ENCODE measurements at regions not wholly inside any gene's neighbourhood (a gene's known extent, or its start where the extent isn't known, plus 50 kb on each side); places are given as distances from the start of the nearest gene placed in this dataset.

- DNase-seq (ENCODE audit: low read depth in 4 of 4, low spot score in 3 of 4), result no peak
These were observed 69.0 kb upstream of the ZSWIM6 start for GRCh38 chr5:61263072-61263471.

- DNase-seq (ENCODE audit: low read depth in 4 of 4, low spot score in 3 of 4), result no peak
These were observed 68.3 kb upstream of the ZSWIM6 start for GRCh38 chr5:61263561-61264272.

GRCh38 chr5:61264273-61264661 is 67.8 kb upstream of the ZSWIM6 start:
- DNase-seq (ENCODE audit: low read depth in 4 of 4, low spot score in 3 of 4), result no peak

GRCh38 chr5:61267116-61267515 is 64.9 kb upstream of the ZSWIM6 start:
- DNase-seq (ENCODE audit: low read depth in 4 of 4, low spot score in 3 of 4), result no peak

- no peak for DNase-seq (ENCODE audit: low read depth in 4 of 4, low spot score in 3 of 4)
These were observed 63.2 kb upstream of the ZSWIM6 start for GRCh38 chr5:61268871-61269270.

GRCh38 chr5:61270510-61271165 is 61.4 kb upstream of the ZSWIM6 start:
- no peak for DNase-seq (ENCODE audit: low read depth in 4 of 4, low spot score in 3 of 4)

GRCh38 chr5:61272688-61273087 is 59.4 kb upstream of the ZSWIM6 start:
- no peak for DNase-seq (ENCODE audit: low read depth in 4 of 4, low spot score in 3 of 4)

GRCh38 chr5:61273279-61273975 is 58.6 kb upstream of the ZSWIM6 start:
- DNase-seq (ENCODE audit: low read depth in 4 of 4, low spot score in 3 of 4), result no peak

GRCh38 chr5:61274511-61274911 is 57.5 kb upstream of the ZSWIM6 start:
- DNase-seq (ENCODE audit: low read depth in 4 of 4, low spot score in 3 of 4), result no peak

GRCh38 chr5:61275841-61276240 is 56.2 kb upstream of the ZSWIM6 start:
- no peak for DNase-seq (ENCODE audit: low read depth in 4 of 4, low spot score in 3 of 4)

- DNase-seq (ENCODE audit: low read depth in 4 of 4, low spot score in 3 of 4), result no peak
These were observed 54.9 kb upstream of the ZSWIM6 start for GRCh38 chr5:61277190-61277589.

- no peak for DNase-seq (ENCODE audit: low read depth in 4 of 4, low spot score in 3 of 4)
These were observed 54.3 kb upstream of the ZSWIM6 start for GRCh38 chr5:61277781-61278180.

- DNase-seq (ENCODE audit: low read depth in 4 of 4, low spot score in 3 of 4), result no peak
These were observed 52.3 kb upstream of the ZSWIM6 start for GRCh38 chr5:61279725-61280124.

GRCh38 chr5:61280205-61280604 is 51.9 kb upstream of the ZSWIM6 start:
- DNase-seq (ENCODE audit: low read depth in 4 of 4, low spot score in 3 of 4), result peak in 3 of 4 donors; percentile 52 to 69 (median 54)

- DNase-seq (ENCODE audit: low read depth in 4 of 4, low spot score in 3 of 4), result no peak
These were observed 51.2 kb upstream of the ZSWIM6 start for GRCh38 chr5:61280761-61281427.

- DNase-seq (ENCODE audit: low read depth in 4 of 4, low spot score in 3 of 4), result no peak
These were observed 50.4 kb upstream of the ZSWIM6 start for GRCh38 chr5:61281686-61282085.
